BJ (cell line): ENCODE measurements at regions not wholly inside any gene's neighbourhood (a gene's known extent, or its start where the extent isn't known, plus 50 kb on each side); places are given as distances from the start of the nearest gene placed in this dataset.

Experiments used
- CTCF ChIA-PET: fragments of 350-600 bp; formaldehyde crosslinking; extraction: SDS; loops from one replicate; lab custom pipeline; 2021; ENCODE audit warnings: antibody characterized with exemption, inconsistent platforms; lab: Yijun Ruan, JAX
- POLR2A ChIA-PET: fragments of 300-600 bp; sonication (Branson Sonifier 250); formaldehyde crosslinking; extraction: SDS; loops from one replicate; lab custom pipeline; 2021; ENCODE audit warnings: antibody characterized with exemption; lab: Charles Lee
- DNase-seq: peaks from one replicate; pipeline ENCODE4 v3.0.0-alpha.2; 2011; ENCODE audit warnings: low read depth
- H3K27me3 ChIP-seq: 2 replicates; pipeline ENCODE4 v1.6.0; 2011; ENCODE audit warnings: low read length; ENCODE audit not compliant: control insufficient read depth, insufficient read depth
- H3K36me3 ChIP-seq: 2 replicates; pipeline ENCODE4 v1.5.1; 2011; ENCODE audit warnings: low read length; ENCODE audit not compliant: control insufficient read depth, insufficient read depth
- H3K4me3 ChIP-seq: 2 replicates; pipeline ENCODE4 v1.5.1; 2011; ENCODE audit warnings: low read depth, mild to moderate bottlenecking, control low read depth, low read length
- TF ChIP-seq, protein P1 (sequence below): IDR thresholded peaks from 2 replicates; pipeline ENCODE4 v1.5.1; 2011; ENCODE audit warnings: low read depth, mild to moderate bottlenecking, control low read depth, inconsistent platforms, low read length, moderate library complexity; ENCODE audit not compliant: insufficient read depth

DNA sequence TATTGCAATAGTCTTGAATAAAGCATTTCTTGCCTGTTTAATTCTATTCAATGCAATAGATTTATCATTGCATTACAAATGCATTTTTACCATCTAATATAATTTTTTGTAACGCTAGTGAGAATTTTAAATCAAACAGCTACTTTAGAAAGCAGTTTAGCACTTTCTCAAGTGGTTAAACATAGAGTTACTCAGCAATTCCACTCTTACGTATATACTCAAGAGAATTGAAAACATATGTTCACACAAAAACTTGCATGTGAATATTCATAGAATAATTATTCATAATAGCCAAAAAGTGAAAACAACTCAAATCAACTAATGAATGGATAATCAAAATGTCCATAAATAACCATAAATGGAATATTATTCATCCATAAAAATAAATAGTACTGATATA, 244.7 kb downstream of the TMEM167A start:
- Histone ChIP-seq H3K36me3 (no peaks in the 10 kb centered on the region), H3K4me3 (no peak overlapping the region), H3K27me3 (no peaks in the 10 kb centered on the region)
- TF ChIP-seq, protein P1, sequence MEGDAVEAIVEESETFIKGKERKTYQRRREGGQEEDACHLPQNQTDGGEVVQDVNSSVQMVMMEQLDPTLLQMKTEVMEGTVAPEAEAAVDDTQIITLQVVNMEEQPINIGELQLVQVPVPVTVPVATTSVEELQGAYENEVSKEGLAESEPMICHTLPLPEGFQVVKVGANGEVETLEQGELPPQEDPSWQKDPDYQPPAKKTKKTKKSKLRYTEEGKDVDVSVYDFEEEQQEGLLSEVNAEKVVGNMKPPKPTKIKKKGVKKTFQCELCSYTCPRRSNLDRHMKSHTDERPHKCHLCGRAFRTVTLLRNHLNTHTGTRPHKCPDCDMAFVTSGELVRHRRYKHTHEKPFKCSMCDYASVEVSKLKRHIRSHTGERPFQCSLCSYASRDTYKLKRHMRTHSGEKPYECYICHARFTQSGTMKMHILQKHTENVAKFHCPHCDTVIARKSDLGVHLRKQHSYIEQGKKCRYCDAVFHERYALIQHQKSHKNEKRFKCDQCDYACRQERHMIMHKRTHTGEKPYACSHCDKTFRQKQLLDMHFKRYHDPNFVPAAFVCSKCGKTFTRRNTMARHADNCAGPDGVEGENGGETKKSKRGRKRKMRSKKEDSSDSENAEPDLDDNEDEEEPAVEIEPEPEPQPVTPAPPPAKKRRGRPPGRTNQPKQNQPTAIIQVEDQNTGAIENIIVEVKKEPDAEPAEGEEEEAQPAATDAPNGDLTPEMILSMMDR = no peak
- ChIA-PET POLR2A (no interaction called here), CTCF (no interaction called here)
- no peak for DNase-seq

DNA sequence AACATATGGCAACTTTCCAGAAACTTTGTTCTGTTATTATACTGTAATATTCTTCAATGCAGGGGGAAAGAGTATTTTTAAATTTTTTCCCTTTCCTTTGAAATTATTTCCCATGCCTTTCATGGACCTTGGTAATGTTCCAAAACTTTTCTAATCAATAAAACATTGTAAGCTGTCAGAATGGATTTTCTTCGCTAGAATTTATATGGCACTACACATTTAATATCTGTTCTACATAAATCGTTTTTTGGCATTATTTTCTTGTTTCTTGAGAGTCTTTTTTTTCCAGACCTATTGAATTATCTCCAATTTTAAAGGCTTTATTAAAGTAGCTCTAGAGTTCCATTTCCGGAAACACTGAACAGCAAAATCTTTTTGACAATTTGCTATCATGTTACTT, 249.0 kb downstream of the TMEM167A start:
- Histone ChIP-seq H3K27me3 (no peaks in the 10 kb centered on the region), H3K36me3 (no peaks in the 10 kb centered on the region), H3K4me3 (no peak overlapping the region)
- no peak for DNase-seq
- TF ChIP-seq, protein P1 = no peak
- ChIA-PET CTCF (no interaction called here), POLR2A (no interaction called here)

DNA sequence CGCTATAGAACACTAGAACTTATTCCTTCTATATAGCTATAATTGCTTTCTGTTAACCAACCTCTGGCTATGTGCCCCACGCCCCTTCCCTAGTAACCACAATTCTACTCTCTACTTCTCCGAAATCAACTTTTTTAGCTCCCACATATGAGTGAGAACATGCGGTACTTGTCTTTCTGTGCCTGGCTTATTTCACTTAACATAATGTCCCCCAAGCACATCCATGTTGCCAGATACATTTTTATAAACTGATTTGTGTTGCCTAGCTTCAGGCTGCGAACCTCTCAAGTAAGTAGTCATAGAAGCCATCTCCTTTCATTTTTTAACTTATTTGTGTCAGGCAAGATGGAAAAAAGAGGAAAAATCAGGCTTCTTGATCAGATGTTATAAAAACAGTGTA, 249.5 kb downstream of the TMEM167A start:
- ChIA-PET CTCF (interaction anchor here (0.7 kb wide), 1 partner anchor 363 kb away, joined by 3 read pairs; no protein-coding TSS in a partner anchor), POLR2A (no interaction called here)
- no peaks in the 10 kb centered on the region for H3K36me3 ChIP-seq
- DNase-seq = no peak
- H3K27me3 ChIP-seq = no peaks in the 10 kb centered on the region
- no peak overlapping the region for H3K4me3 ChIP-seq
- TF ChIP-seq, protein P1 = no peak

DNA sequence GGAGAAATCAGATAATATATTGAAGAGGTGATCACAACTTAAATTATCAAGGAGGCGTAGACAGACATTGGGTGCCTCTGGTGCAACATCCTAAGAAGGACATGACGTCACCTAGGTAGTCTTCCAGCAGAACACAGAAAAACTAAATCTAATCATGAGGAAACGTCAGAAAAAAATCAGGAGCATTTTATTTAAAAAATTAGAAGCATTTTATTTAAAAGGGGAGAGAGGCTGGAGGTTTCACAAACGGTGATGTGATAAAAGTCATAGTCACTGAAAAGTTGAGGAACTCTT, 254.6 kb downstream of the TMEM167A start:
- TF ChIP-seq, protein P1 = no peak
- no peaks in the 10 kb centered on the region for H3K36me3 ChIP-seq
- ChIA-PET CTCF (no interaction called here), POLR2A (no interaction called here)
- no peaks in the 10 kb centered on the region for H3K27me3 ChIP-seq
- no peak for DNase-seq
- H3K4me3 ChIP-seq = no peak overlapping the region

DNA sequence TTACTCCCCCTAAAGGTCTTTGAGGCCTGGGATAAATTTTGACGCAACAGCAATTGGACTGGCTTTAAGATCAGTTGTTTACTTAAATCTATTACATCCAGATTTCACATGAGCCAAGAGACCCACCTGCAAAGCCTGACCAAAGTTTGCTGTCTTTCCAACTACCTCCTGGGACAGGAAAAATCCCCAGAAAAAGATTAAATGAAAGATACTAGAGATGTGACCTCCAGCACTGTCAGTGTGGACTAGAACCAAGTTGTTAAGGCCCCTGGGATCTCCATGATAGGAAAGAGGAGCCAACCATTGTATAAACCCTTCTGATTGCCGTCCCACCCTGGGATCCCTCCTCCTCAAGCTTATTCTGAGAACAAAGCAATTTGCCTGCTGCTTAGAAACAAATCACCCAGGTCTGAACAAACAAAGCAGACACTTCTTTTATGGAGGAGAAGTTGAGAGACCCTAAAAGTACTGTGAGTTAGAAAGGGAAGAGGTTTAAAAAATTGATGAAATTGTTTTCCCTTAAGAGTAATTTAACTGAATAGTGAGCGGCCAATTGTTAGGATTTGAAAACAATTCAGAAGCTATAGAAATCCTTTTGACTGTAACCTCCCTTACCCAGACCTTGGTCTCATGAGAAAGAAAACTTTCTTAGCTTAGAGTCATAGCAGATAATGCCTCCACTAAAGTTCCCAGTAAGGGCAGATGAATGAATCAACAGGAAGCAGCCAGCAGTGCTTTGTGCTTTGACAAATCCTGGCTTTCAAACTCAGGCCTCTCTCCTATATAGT, 255.2 kb downstream of the TMEM167A start:
- no peak for DNase-seq
- POLR2A ChIA-PET = no interaction called here
- Histone ChIP-seq H3K4me3 (no peak overlapping the region), H3K36me3 (no peaks in the 10 kb centered on the region), H3K27me3 (no peaks in the 10 kb centered on the region)
- TF ChIP-seq, protein P1 = no peak
- CTCF ChIA-PET = no interaction called here
